ENCODE measurements at regions not wholly inside any gene's neighbourhood (a gene's known extent, or its start where the extent isn't known, plus 50 kb on each side); places are given as distances from the start of the nearest gene placed in this dataset.

- Histone ChIP-seq H3K27ac (ENCODE audit: low read length) (no peak overlapping the region), H3K9me3 (ENCODE audit: control insufficient read depth, insufficient read depth, low read length) (no peaks in the 10 kb centered on the region), H3K4me3 (ENCODE audit: low read length) (no peak overlapping the region), H3K4me1 (ENCODE audit: control insufficient read depth, insufficient read depth, low read length) (no peaks in the 10 kb centered on the region), H3K36me3 (ENCODE audit: control insufficient read depth, insufficient read depth, low read length) (no peaks in the 10 kb centered on the region), H3K27me3 (ENCODE audit: control insufficient read depth, insufficient read depth, low read length) (no peaks in the 10 kb centered on the region)
- DNase-seq (ENCODE audit: low read depth, low spot score), result no peak
- no CpG with 5 or more reads among the region's 1 CpG for WGBS (ENCODE audit: insufficient coverage, insufficient read length)
Observed at GRCh38 chr4:143095447-143095846, 89.3 kb upstream of the USP38 start.

DNA sequence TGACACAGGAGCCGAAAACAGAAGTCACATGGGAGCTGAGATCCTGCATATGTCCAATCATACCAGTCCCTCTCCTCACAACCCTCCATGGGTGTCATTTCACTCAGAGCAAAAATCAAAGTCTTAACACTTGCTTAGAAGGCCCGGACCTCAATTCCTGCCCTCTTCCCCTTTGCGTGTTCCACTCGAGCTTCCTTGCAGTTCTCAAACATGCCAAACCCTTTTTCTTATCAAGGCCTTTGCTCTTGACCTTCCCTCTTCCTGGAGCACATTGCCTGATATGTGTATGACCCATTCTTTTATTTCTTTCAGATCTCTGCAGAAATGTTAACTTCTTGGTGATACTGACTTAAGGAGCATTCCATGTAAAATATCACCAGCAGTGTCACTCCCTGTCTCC lies 87.0 kb upstream of the USP38 start:
- H3K4me3 ChIP-seq (ENCODE audit: low read length), result no peak overlapping the region

GRCh38 chr4:143099693-143100092 lies 85.0 kb upstream of the USP38 start:
- no peak overlapping the region for H3K27ac ChIP-seq (ENCODE audit: low read length)
- H3K27me3 ChIP-seq (ENCODE audit: control insufficient read depth, insufficient read depth, low read length), result no peaks in the 10 kb centered on the region
- no peaks in the 10 kb centered on the region for H3K9me3 ChIP-seq (ENCODE audit: control insufficient read depth, insufficient read depth, low read length)
- no peaks in the 10 kb centered on the region for H3K36me3 ChIP-seq (ENCODE audit: control insufficient read depth, insufficient read depth, low read length)
- H3K4me3 ChIP-seq (ENCODE audit: low read length), result no peak overlapping the region
- no peaks in the 10 kb centered on the region for H3K4me1 ChIP-seq (ENCODE audit: control insufficient read depth, insufficient read depth, low read length)
- no peak for DNase-seq (ENCODE audit: low read depth, low spot score)
- WGBS (ENCODE audit: insufficient coverage, insufficient read length), result no CpG with 5 or more reads among the region's 3 CpGs

More for the DNA sequence above, 87.0 kb upstream of the USP38 start:
- Histone ChIP-seq H3K9me3 (ENCODE audit: control insufficient read depth, insufficient read depth, low read length) (no peaks in the 10 kb centered on the region), H3K4me1 (ENCODE audit: control insufficient read depth, insufficient read depth, low read length) (no peaks in the 10 kb centered on the region), H3K27me3 (ENCODE audit: control insufficient read depth, insufficient read depth, low read length) (no peaks in the 10 kb centered on the region), H3K27ac (ENCODE audit: low read length) (no peak overlapping the region), H3K36me3 (ENCODE audit: control insufficient read depth, insufficient read depth, low read length) (no peaks in the 10 kb centered on the region)
- DNase-seq (ENCODE audit: low read depth, low spot score), result no peak
- WGBS (ENCODE audit: insufficient coverage, insufficient read length), result no CpG with 5 or more reads among the region's 4 CpGs

DNA sequence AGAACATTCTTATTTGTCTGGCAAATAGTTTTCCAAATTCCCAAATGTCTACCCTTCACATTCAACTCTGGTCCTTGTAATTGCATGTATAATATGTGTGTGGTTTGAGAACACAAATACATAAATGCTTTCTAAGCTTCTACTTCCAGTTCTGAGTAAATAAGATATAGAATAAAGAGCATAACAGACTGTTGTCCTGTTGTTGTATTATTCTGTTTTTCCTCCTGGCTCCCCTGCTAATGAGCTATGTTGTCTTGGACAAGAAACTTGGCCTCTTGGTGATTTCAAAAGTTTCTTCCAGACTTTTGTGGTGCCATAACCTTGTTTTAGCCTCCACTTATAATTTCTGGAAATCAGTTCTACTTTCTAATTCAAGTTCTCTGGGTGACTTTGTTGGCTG lies 75.3 kb upstream of the USP38 start:
- no peaks in the 10 kb centered on the region for H3K36me3 ChIP-seq (ENCODE audit: control insufficient read depth, insufficient read depth, low read length)
- H3K9me3 ChIP-seq (ENCODE audit: control insufficient read depth, insufficient read depth, low read length), result no peaks in the 10 kb centered on the region
- no peak overlapping the region for H3K27ac ChIP-seq (ENCODE audit: low read length)
- DNase-seq (ENCODE audit: low read depth, low spot score), result no peak
- no peaks in the 10 kb centered on the region for H3K4me1 ChIP-seq (ENCODE audit: control insufficient read depth, insufficient read depth, low read length)
- H3K27me3 ChIP-seq (ENCODE audit: control insufficient read depth, insufficient read depth, low read length), result no peaks in the 10 kb centered on the region
- H3K4me3 ChIP-seq (ENCODE audit: low read length), result no peak overlapping the region

GRCh38 chr4:143118663-143119062 lies 66.1 kb upstream of the USP38 start:
- no peaks in the 10 kb centered on the region for H3K27me3 ChIP-seq (ENCODE audit: control insufficient read depth, insufficient read depth, low read length)
- DNase-seq (ENCODE audit: low read depth, low spot score), result no peak
- WGBS (ENCODE audit: insufficient coverage, insufficient read length), result no CpG with 5 or more reads among the region's 1 CpG

GRCh38 chr4:143127621-143128020 lies 57.1 kb upstream of the USP38 start:
- DNase-seq (ENCODE audit: low read depth, low spot score), result no peak
- H3K4me1 ChIP-seq (ENCODE audit: control insufficient read depth, insufficient read depth, low read length), result no peaks in the 10 kb centered on the region
- H3K36me3 ChIP-seq (ENCODE audit: control insufficient read depth, insufficient read depth, low read length), result no peaks in the 10 kb centered on the region
- H3K27ac ChIP-seq (ENCODE audit: low read length), result no peak overlapping the region
- H3K4me3 ChIP-seq (ENCODE audit: low read length), result no peak overlapping the region
- H3K9me3 ChIP-seq (ENCODE audit: control insufficient read depth, insufficient read depth, low read length), result no peaks in the 10 kb centered on the region; the same call in 1 of the 2 replicates
- H3K27me3 ChIP-seq (ENCODE audit: control insufficient read depth, insufficient read depth, low read length), result no peaks in the 10 kb centered on the region

More at GRCh38 chr4:143118663-143119062, 66.1 kb upstream of the USP38 start:
- H3K36me3 ChIP-seq (ENCODE audit: control insufficient read depth, insufficient read depth, low read length), result no peaks in the 10 kb centered on the region
- H3K4me3 ChIP-seq (ENCODE audit: low read length), result no peak overlapping the region
- no peaks in the 10 kb centered on the region for H3K9me3 ChIP-seq (ENCODE audit: control insufficient read depth, insufficient read depth, low read length)
- H3K4me1 ChIP-seq (ENCODE audit: control insufficient read depth, insufficient read depth, low read length), result no peaks in the 10 kb centered on the region
- H3K27ac ChIP-seq (ENCODE audit: low read length), result no peak overlapping the region

- Histone ChIP-seq H3K36me3 (ENCODE audit: control insufficient read depth, insufficient read depth, low read length) (no peaks in the 10 kb centered on the region), H3K4me3 (ENCODE audit: low read length) (no peak overlapping the region), H3K27me3 (ENCODE audit: control insufficient read depth, insufficient read depth, low read length) (no peaks in the 10 kb centered on the region), H3K4me1 (ENCODE audit: control insufficient read depth, insufficient read depth, low read length) (no peaks in the 10 kb centered on the region), H3K9me3 (ENCODE audit: control insufficient read depth, insufficient read depth, low read length) (no peaks in the 10 kb centered on the region), H3K27ac (ENCODE audit: low read length) (no peak overlapping the region)
- whole genome bisulfite sequencing (ENCODE audit: insufficient coverage, insufficient read length), result no CpG with 5 or more reads among the region's 1 CpG
- no peak for DNase-seq (ENCODE audit: low read depth, low spot score)
Observed at GRCh38 chr4:143133977-143134376, 50.7 kb upstream of the USP38 start.
